ENCODE measurements at regions not wholly inside any gene's neighbourhood (a gene's known extent, or its start where the extent isn't known, plus 50 kb on each side); places are given as distances from the start of the nearest gene placed in this dataset.
"Not testable (repeated sequence)": the region's sequence is repeated elsewhere in the genome, so short reads cannot be mapped to it uniquely, and the experiment has no call there.

- no peak for DNase-seq (ENCODE audit: extremely low read depth, low read depth, low spot score)
Measured at GRCh38 chr14:56419750-56420149, 159.8 kb upstream of the TMEM260 start.

GRCh38 chr14:56422221-56422620 lies 157.4 kb upstream of the TMEM260 start:
- no peak for DNase-seq (ENCODE audit: extremely low read depth, low read depth, low spot score)

GRCh38 chr14:56422703-56423213 lies 156.8 kb upstream of the TMEM260 start:
- no peak for DNase-seq (ENCODE audit: extremely low read depth, low read depth, low spot score)

GRCh38 chr14:56423544-56423943 lies 156.1 kb upstream of the TMEM260 start:
- no peak for DNase-seq (ENCODE audit: extremely low read depth, low read depth, low spot score)

GRCh38 chr14:56431013-56431412 lies 148.6 kb upstream of the TMEM260 start:
- no peak for DNase-seq (ENCODE audit: extremely low read depth, low read depth, low spot score)

GRCh38 chr14:56449670-56450213 lies 129.9 kb upstream of the TMEM260 start:
- DNase-seq (ENCODE audit: extremely low read depth, low read depth, low spot score): no peak

- DNase-seq (ENCODE audit: extremely low read depth, low read depth, low spot score): no peak
Measured at GRCh38 chr14:56452940-56453339, 126.7 kb upstream of the TMEM260 start.

- DNase-seq (ENCODE audit: extremely low read depth, low read depth, low spot score): not testable (repeated sequence)
Measured at GRCh38 chr14:56454680-56455079, 124.9 kb upstream of the TMEM260 start.

GRCh38 chr14:56460469-56460868 lies 119.1 kb upstream of the TMEM260 start:
- DNase-seq (ENCODE audit: extremely low read depth, low read depth, low spot score): no peak

GRCh38 chr14:56461276-56462275 lies 118.0 kb upstream of the TMEM260 start:
- no peak for DNase-seq (ENCODE audit: extremely low read depth, low read depth, low spot score)

- DNase-seq (ENCODE audit: extremely low read depth, low read depth, low spot score): no peak
Measured at GRCh38 chr14:56463271-56463890, 116.2 kb upstream of the TMEM260 start.

- no peak for DNase-seq (ENCODE audit: extremely low read depth, low read depth, low spot score)
Measured at GRCh38 chr14:56471056-56471455, 108.5 kb upstream of the TMEM260 start.

GRCh38 chr14:56474419-56475022 lies 105.1 kb upstream of the TMEM260 start:
- DNase-seq (ENCODE audit: extremely low read depth, low read depth, low spot score): no peak

GRCh38 chr14:56482310-56482911 lies 97.2 kb upstream of the TMEM260 start:
- DNase-seq (ENCODE audit: extremely low read depth, low read depth, low spot score): no peak

GRCh38 chr14:56487090-56487667 lies 92.4 kb upstream of the TMEM260 start:
- no peak for DNase-seq (ENCODE audit: extremely low read depth, low read depth, low spot score)

GRCh38 chr14:56487761-56488160 lies 91.8 kb upstream of the TMEM260 start:
- no peak for DNase-seq (ENCODE audit: extremely low read depth, low read depth, low spot score)

GRCh38 chr14:56488306-56488705 lies 91.3 kb upstream of the TMEM260 start:
- DNase-seq (ENCODE audit: extremely low read depth, low read depth, low spot score): no peak

GRCh38 chr14:56490379-56490778 lies 89.2 kb upstream of the TMEM260 start:
- no peak for DNase-seq (ENCODE audit: extremely low read depth, low read depth, low spot score)

- no peak for DNase-seq (ENCODE audit: extremely low read depth, low read depth, low spot score)
Measured at GRCh38 chr14:56491299-56492285, 88.0 kb upstream of the TMEM260 start.

Data from glomerular endothelial cell (primary cell).